Left renal pelvis (tissue), 4 donors: ENCODE measurements at regions not wholly inside any gene's neighbourhood (a gene's known extent, or its start where the extent isn't known, plus 50 kb on each side); places are given as distances from the start of the nearest gene placed in this dataset.

Experiments
- DNase-seq, 4 donors: peaks; one replicate each; pipeline ENCODE4 v3.0.0-alpha.2; 2013; ENCODE audit warnings: low read depth in 4 of 4, low spot score in 3 of 4

- no peak for DNase-seq
These were observed 116.9 kb downstream of the ETS2 start for GRCh38 chr21:38922474-38923235.

GRCh38 chr21:38921511-38922251, 116.0 kb downstream of the ETS2 start:
- DNase-seq = no peak

DNA sequence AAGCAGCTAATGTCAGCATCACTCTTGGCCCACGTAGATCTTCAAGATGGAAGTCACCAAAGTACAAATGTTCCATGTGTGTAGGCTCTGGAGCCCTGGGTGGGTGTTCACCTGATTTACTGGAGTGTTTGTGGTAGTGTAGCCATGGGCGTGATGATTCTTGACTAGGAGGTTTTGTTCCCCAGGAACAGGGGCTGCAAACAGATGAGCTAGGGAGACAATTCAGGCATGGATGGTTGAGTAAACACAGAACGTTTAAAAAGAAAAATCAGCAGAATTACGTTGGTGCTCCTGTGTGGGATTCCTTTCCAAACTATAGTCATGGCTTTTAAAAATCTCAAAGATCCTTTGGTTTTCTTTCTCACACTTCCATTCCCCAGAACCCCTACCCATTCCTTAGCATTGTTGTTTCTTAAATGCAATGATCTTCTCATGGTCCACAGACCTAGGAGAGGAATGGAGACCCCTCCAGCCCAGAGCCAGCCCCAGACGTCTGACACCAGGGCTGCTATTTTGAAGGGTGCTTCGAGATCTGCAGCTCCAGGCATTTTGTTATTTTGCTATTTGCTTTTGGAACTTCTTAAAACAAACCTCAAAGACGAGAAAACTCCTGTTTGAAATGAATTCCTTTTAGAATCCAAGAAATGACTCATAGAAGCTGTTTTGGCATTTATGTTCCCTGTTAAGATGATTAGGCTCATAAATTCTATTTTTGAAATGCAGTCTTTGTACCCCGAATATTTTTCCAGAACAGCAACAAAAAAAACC, 115.1 kb downstream of the ETS2 start:
- no peak for DNase-seq

GRCh38 chr21:38918607-38919346, 113.0 kb downstream of the ETS2 start:
- DNase-seq = no peak

DNA sequence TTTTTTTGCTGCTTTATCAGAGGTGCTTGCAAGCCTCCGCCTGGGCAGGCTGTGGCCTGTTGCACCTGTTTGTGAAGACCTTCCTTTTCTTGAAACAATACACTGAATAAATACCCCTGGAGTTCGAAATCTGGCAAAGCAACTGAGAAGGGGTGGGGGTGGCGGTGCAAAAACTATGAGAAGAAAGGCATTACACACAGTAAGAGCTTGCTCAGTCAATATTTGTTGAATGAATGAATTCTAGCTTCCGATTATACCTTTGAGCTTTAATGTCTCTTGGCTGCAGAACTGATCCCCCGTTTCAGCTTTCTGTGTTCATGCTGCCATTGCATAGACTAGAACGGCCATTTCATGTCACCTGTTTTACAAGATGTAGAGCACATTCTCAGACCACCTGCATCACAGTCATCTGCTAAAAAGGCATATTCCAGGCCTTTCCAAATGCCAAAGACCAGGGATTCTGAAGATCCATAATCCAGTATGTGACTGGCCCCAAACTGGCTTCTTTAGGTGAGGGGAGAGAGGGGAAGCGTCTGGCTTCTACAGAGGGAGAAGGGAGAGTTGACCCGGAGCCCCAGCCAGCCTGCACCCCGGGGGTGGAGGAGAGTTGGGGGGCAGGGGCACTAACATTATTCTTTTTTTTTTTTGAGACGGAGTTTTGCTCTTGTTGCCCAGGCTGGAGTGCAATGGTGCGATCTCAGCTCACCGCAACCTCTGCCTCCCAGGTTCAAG, 111.5 kb downstream of the ETS2 start:
- DNase-seq = no peak

DNA sequence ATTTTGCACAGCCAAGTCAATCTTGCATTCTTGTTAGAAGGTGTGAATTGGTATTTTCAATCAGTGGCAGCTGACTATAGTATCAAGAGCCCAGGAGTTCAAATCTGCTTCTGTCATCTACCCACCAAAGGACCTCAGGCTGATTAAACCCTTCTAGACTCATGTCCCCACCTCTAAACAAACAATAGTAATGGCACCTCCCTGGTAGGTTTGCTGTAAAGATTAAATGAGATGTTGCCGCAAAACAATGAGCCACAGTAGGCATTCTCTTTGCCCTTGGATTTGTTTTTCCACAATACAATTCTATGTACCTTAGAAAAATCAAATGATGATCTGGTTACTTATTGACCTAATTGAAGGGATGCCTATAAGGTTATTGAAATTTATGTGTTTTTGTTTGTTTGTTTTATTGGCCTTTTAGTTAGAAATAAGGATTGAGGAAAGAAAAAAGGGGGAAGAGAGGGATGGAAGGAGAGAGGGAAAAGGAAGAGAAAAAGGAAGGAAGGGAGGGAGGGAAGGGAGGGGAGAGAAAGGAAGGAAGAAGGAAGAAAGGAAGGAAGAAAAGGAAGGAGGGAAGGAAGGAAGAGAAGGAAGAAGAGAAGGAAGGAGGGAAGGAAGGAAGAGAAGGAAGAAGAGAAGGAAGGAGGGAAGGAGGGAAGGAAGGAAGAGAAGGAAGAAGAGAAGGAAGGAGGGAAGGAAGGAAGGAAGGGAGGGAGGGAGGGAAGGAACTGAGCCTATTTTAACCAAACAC, 110.7 kb downstream of the ETS2 start:
- no peak for DNase-seq

DNA sequence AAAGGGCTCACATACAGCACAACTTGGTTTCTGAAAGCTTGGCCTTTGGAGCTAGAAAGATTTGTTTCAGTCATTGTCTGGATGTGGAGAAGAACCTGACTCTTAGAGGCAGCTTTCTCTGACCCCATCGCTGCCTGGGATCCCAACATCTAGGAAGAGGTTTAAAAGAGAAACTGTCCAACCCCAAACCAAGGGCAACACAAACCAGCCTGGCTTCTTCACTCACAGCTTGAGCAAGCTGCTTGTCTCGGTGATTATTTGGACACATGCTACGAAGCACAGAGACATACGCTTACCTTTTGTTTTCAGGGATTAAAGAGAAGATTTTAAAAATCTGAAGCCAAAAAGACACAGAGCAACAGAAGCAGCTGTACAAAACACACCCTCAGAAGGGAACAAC, 109.8 kb downstream of the ETS2 start:
- DNase-seq = no peak

DNA sequence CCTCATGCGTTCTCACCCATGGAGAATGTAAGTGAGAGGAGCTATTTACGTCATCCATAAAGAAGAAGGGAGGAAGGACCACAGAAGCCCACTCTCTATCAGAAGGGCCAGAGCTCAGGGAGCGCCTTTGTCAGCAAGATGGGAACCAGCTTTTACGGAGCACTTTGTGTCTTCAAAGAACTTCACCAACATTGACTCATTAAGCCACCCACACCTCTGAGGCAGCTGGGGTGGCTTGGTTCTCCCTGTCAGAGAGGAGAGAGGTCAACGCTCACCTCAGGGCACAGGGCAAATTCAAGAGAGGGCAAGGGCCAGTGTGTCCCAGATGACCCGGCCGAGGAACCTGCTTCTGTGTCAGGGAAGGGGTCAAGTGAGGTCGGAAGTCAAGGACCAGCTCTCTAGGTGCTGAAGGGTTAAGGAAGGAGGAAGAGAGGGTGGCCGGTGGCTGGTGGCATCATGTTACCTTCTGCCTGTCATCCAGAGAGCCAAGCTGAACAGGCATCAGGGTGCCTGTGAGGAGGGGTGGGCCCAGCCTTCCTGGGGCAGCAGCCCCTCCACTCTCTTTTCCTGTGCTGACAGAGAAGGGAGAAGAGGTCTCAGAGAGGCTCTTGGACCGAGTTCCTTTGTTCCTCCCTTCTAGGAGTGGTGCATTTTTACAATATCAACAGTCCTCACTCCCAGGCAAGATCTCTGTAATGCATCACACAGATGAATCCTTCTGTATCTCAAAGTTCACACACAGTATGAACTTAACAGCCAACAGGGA, 109.0 kb downstream of the ETS2 start:
- DNase-seq = no peak

DNA sequence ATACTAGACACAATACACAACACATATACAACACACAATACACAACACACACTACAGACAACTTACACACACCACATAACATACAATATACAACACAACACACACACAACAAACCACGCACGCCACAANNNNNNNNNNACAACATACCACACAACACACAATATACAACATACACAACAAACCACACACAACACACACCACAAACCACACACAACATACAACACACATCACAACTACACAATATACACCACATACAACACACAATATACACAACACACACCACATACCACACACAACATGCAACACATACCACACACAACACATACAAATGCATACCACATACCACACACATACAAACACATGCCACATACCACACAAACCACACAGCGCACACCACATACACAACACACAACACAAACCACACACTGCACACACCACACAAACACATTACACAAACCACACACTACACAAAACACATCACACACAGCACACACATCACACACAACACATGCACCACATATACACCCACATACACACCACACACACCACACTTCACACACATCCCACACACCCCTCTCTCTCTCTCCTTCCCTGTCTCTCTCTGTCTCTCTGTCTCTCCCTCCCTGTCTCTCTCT, 108.3 kb downstream of the ETS2 start:
- DNase-seq = no peak

DNA sequence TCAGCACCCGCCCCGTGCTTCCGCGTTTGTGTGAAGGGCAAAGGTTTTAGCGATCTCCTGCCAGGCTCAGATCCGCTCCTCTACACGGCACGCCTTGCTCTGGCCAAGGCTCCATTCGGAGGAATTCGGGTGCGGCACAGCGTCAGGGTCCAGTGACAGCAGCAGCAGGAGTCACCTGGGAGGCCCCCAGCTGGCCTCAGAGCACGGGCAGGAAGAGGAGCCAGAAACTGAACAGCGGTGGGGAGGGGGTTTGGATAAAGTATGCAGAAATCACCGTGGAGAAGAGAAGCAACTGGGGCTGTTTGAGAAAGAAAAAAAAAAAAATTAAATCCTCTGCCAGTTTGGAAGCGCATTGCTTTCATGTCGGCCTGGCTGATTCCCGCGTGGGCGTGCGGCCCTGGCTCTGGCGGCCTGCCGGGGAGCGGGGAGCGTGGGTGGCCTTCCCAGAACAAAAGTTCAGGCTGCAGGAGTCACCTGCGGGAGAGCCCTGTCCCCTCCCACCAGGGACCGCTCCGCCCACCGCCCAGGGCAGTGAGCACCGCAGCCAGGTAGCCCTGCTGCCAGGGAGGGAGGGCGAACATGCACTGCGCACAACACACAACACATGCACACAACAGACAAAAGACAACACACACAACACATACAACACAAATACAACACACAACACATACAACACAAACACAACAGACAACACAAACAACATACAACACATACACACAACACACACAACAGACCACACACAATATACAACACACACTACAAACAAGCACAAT, 107.6 kb downstream of the ETS2 start:
- peak in 3 of 4 donors; percentile 41 to 59 (median 58) for DNase-seq

GRCh38 chr21:38912789-38913119, 107.0 kb downstream of the ETS2 start:
- DNase-seq = no peak

- no peak for DNase-seq
These were observed 106.4 kb downstream of the ETS2 start for GRCh38 chr21:38912102-38912629.

GRCh38 chr21:38911484-38912101, 105.9 kb downstream of the ETS2 start:
- DNase-seq = no peak

- DNase-seq = no peak
These were observed 104.8 kb downstream of the ETS2 start for GRCh38 chr21:38910390-38911067.

GRCh38 chr21:38909929-38910328, 104.2 kb downstream of the ETS2 start:
- DNase-seq = no peak

DNA sequence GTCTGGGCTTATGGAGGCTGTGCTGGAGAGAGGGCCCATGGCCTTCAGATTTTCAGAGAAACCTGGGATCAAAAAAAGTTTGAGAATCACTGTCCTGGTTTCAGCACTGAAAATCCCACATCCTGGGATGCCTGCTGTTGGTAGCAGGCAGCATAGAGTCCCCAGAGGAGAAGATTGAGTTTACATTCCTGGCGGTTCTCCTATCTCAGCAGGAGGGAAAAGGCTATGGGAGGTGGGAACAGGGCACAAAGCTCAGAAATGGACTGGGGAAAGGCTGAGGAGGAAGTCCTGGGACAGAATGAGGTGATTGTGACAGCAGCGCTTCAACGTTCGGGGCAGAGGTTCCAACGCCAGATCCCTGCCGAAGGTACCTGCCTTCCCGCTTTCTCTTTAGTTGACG, 103.4 kb downstream of the ETS2 start:
- no peak for DNase-seq
